NCI-H2081 (cell line): ENCODE measurements at regions not wholly inside any gene's neighbourhood (a gene's known extent, or its start where the extent isn't known, plus 50 kb on each side); places are given as distances from the start of the nearest gene placed in this dataset.

Experiments used
- DNase-seq, 2 experiments: peaks; one replicate each; lab custom pipeline; 2025; lab: John Stamatoyannopoulos, UW

GRCh38 chr5:129821477-129822131 is 73.7 kb downstream of the MINAR2 start:
- DNase-seq: no peak

- no peak for DNase-seq
Observed at GRCh38 chr5:129830288-129830687, 74.0 kb upstream of the CHSY3 start.

GRCh38 chr5:129836321-129836720 is 67.9 kb upstream of the CHSY3 start:
- no peak for DNase-seq

GRCh38 chr5:129844764-129845163 is 59.5 kb upstream of the CHSY3 start:
- DNase-seq: no peak

- DNase-seq: peak; percentile 38 to 42
Observed at GRCh38 chr5:129852747-129853352, 51.4 kb upstream of the CHSY3 start.

- no peak for DNase-seq
Observed at GRCh38 chr5:129853588-129853987, 50.7 kb upstream of the CHSY3 start.
